ENCODE measurements at regions not wholly inside any gene's neighbourhood (a gene's known extent, or its start where the extent isn't known, plus 50 kb on each side); places are given as distances from the start of the nearest gene placed in this dataset.

DNA sequence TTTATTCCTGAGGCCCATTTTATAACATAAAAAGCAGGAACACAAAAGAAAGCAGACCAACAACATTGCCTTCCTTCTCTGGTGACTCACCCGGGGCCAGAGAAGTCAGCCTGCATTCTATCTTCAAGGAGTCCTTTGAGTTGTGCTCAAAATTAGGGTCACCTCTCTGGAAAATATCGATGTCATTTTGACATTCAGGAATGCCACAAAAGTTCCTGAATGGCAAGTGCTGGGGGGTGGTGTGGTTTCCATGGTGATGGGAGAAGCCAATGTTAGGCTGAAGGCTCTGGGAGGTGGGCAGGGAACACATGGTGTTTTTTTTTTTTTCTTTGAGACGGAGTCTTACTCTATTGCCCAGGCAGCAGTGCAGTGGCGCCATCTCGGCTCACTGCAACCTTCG, 159.6 kb downstream of the HAPSTR1 start:
- ChIA-PET POLR2A (ENCODE audit: low non-redundant PET) (no interaction called here), CTCF (interaction anchor here (0.7 kb wide), 1 partner anchor 580 kb away, joined by 3 read pairs; no protein-coding TSS in a partner anchor)
- H3K4me1 ChIP-seq (ENCODE audit: insufficient read depth, low read length, poor library complexity, severe bottlenecking), result no peaks in the 10 kb centered on the region
- no peaks in the 10 kb centered on the region for H3K36me3 ChIP-seq (ENCODE audit: insufficient read depth, low read length, poor library complexity, severe bottlenecking)
- H3K9me3 ChIP-seq (ENCODE audit: low read depth, low read length, poor library complexity, severe bottlenecking), result no peaks in the 10 kb centered on the region
- no TSS peak for BruUV-seq (replicated peaks)
- DNase-seq (ENCODE audit: low spot score), result no peak
- TF ChIP-seq EZH2 (IDR thresholded peaks at IDR 0.05; ENCODE audit: borderline replicate concordance, low read depth, low read length, poor library complexity, severe bottlenecking), result no peak
- no peak for TF ChIP-seq CTCF (conservative IDR thresholded peaks at IDR 0.05; ENCODE audit: low read depth, low read length)
- intact Hi-C loops (cut with micrococcal nuclease; ENCODE audit: unreplicated experiment), result loop anchor here (10.0 kb wide), 1 partner anchor 1254 kb away; no protein-coding TSS in a partner anchor
- no peak overlapping the region for H3K27ac ChIP-seq (ENCODE audit: low read depth, low read length, poor library complexity, severe bottlenecking)
- no peaks in the 10 kb centered on the region for H3K27me3 ChIP-seq (replicated peaks; ENCODE audit: insufficient read depth, low read depth, low read length, poor library complexity)
- H3K4me3 ChIP-seq (ENCODE audit: low read depth, low read length, poor library complexity, severe bottlenecking), result no peak overlapping the region

- POLR2A ChIA-PET (ENCODE audit: low non-redundant PET), result no interaction called here
- Histone ChIP-seq H3K9me3 (ENCODE audit: low read depth, low read length, poor library complexity, severe bottlenecking) (no peaks in the 10 kb centered on the region), H3K36me3 (ENCODE audit: insufficient read depth, low read length, poor library complexity, severe bottlenecking) (no peaks in the 10 kb centered on the region), H3K27ac (ENCODE audit: low read depth, low read length, poor library complexity, severe bottlenecking) (no peak overlapping the region), H3K4me1 (ENCODE audit: insufficient read depth, low read length, poor library complexity, severe bottlenecking) (no peaks in the 10 kb centered on the region), H3K27me3 (replicated peaks; ENCODE audit: insufficient read depth, low read depth, low read length, poor library complexity) (no peaks in the 10 kb centered on the region), H3K4me3 (ENCODE audit: low read depth, low read length, poor library complexity, severe bottlenecking) (no peak overlapping the region)
- TF ChIP-seq CTCF (conservative IDR thresholded peaks at IDR 0.05; ENCODE audit: low read depth, low read length) (no peak), EZH2 (IDR thresholded peaks at IDR 0.05; ENCODE audit: borderline replicate concordance, low read depth, low read length, poor library complexity, severe bottlenecking) (no peak)
- no peak for DNase-seq (ENCODE audit: low spot score)
- intact Hi-C loops (cut with micrococcal nuclease; ENCODE audit: unreplicated experiment), result loop anchor here (5.0 to 10.0 kb wide), 2 partner anchors 927 to 1250 kb away; partner anchors contain the start of gene GRIN2A
- CTCF ChIA-PET, result no interaction called here
- BruUV-seq (replicated peaks), result no TSS peak
Observed at GRCh38 chr16:9254863-9255262, 163.4 kb downstream of the HAPSTR1 start.

DNA sequence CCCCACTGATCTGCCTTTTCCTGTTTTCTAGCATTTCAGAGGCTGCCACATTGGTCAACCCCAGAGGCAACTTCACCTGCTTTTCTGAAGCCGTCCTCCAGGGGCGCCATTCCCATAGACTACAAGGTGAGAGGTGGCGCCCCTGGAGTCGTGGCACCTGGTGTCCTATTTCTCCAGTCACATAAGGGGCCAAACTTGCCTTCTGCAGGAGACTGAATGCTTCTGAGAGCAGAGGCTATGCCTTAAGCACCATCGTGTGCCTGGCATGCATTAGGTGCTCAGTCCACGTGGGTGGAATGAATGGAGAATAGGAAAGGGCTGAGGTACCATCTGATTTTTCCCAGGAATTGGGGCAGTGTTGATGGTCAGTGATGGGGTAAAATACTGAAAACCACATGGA, 164.8 kb downstream of the HAPSTR1 start:
- Histone ChIP-seq H3K27ac (ENCODE audit: low read depth, low read length, poor library complexity, severe bottlenecking) (no peak overlapping the region), H3K4me1 (ENCODE audit: insufficient read depth, low read length, poor library complexity, severe bottlenecking) (no peaks in the 10 kb centered on the region), H3K4me3 (ENCODE audit: low read depth, low read length, poor library complexity, severe bottlenecking) (no peak overlapping the region), H3K27me3 (replicated peaks; ENCODE audit: insufficient read depth, low read depth, low read length, poor library complexity) (no peaks in the 10 kb centered on the region), H3K36me3 (ENCODE audit: insufficient read depth, low read length, poor library complexity, severe bottlenecking) (no peaks in the 10 kb centered on the region), H3K9me3 (ENCODE audit: low read depth, low read length, poor library complexity, severe bottlenecking) (no peaks in the 10 kb centered on the region)
- ChIA-PET POLR2A (ENCODE audit: low non-redundant PET) (no interaction called here), CTCF (interaction anchor here (0.6 to 0.7 kb wide), 2 partner anchors 10 to 49 kb away, joined by 3 read pairs; no protein-coding TSS in a partner anchor)
- no peak for TF ChIP-seq EZH2 (IDR thresholded peaks at IDR 0.05; ENCODE audit: borderline replicate concordance, low read depth, low read length, poor library complexity, severe bottlenecking)
- TF ChIP-seq CTCF (conservative IDR thresholded peaks at IDR 0.05; ENCODE audit: low read depth, low read length), result peak; percentile 86
- intact Hi-C loops (cut with micrococcal nuclease; ENCODE audit: unreplicated experiment), result loop anchor here (5.0 to 10.0 kb wide), 2 partner anchors 926 to 1249 kb away; partner anchors contain the start of gene GRIN2A
- DNase-seq (ENCODE audit: low spot score), result peak; percentile 46
- no TSS peak for BruUV-seq (replicated peaks)
